WTC11 (cell line): ENCODE measurements at regions not wholly inside any gene's neighbourhood (a gene's known extent, or its start where the extent isn't known, plus 50 kb on each side); places are given as distances from the start of the nearest gene placed in this dataset.

Experiments used
- ATAC-seq: fragments of 200-7000 bp; cut with Tn5 transposase; 2 replicates; pipeline ENCODE4 v1.10.0; 2021; ENCODE audit warnings: mild to moderate bottlenecking, moderate library complexity
- CTCF ChIA-PET: fragments of 300-600 bp; sonication (Branson Sonifier 250); formaldehyde crosslinking; loops from one replicate; lab custom pipeline; 2021; ENCODE audit warnings: antibody characterized with exemption; lab: Charles Lee
- POLR2A ChIA-PET: fragments of 350-600 bp; sonication (Branson Sonifier 250); formaldehyde crosslinking; loops from one replicate; lab custom pipeline; 2021; ENCODE audit warnings: antibody characterized with exemption; lab: Charles Lee
- DNase-seq: peaks from one replicate; pipeline ENCODE4 v3.0.0; 2021; ENCODE audit warnings: low spot score
- H3K27ac Mint-ChIP-seq: 2 replicates; pipeline ENCODE4 v1.8.0; 2021; ENCODE audit warnings: mixed read lengths
- H3K27me3 Mint-ChIP-seq: 2 replicates; pipeline ENCODE4 v1.8.0; 2021; ENCODE audit warnings: low read depth, mild to moderate bottlenecking, moderate library complexity, mixed read lengths
- H3K36me3 Mint-ChIP-seq: 2 replicates; pipeline ENCODE4 v1.8.0; 2021; ENCODE audit warnings: mixed read lengths
- H3K4me1 Mint-ChIP-seq: 2 replicates; pipeline ENCODE4 v1.8.0; 2022; ENCODE audit warnings: mixed read lengths
- H3K4me3 Mint-ChIP-seq: 2 replicates; pipeline ENCODE4 v1.8.0; 2021; ENCODE audit warnings: mild to moderate bottlenecking, moderate library complexity, mixed read lengths
- H3K9me3 Mint-ChIP-seq: 2 replicates; pipeline ENCODE4 v1.8.0; 2021; ENCODE audit warnings: mixed read lengths
- ATF1 ChIP-seq: sonication (generic); formaldehyde crosslinking; IDR thresholded peaks from 2 replicates; pipeline ENCODE4 v1.8.1; 2023; ENCODE audit warnings: mild to moderate bottlenecking, moderate library complexity, missing genetic modification reagents
- EMX1 ChIP-seq: fragments of 250-450 bp; sonication (Bioruptor Pico); IDR thresholded peaks from 2 replicates; pipeline ENCODE4 v1.8.0; 2021; ENCODE audit warnings: mild to moderate bottlenecking
- GABPB1 ChIP-seq: sonication (generic); formaldehyde crosslinking; IDR thresholded peaks from 2 replicates; pipeline ENCODE4 v1.8.1; 2023; ENCODE audit warnings: mild to moderate bottlenecking, missing genetic modification reagents
- NFATC4 ChIP-seq: fragments of 250-450 bp; sonication (Bioruptor Pico); IDR thresholded peaks from 2 replicates; pipeline ENCODE4 v1.9.0; 2021; ENCODE audit warnings: mild to moderate bottlenecking
- RORB ChIP-seq: fragments of 250-450 bp; sonication (Bioruptor Pico); IDR thresholded peaks from 2 replicates; pipeline ENCODE4 v1.9.0; 2021; ENCODE audit warnings: mild to moderate bottlenecking
- SMAD3 ChIP-seq: sonication (generic); formaldehyde crosslinking; IDR thresholded peaks from 2 replicates; pipeline ENCODE4 v1.8.0; 2022; ENCODE audit warnings: missing genetic modification reagents, mild to moderate bottlenecking, borderline replicate concordance
- TEAD4 ChIP-seq: sonication (generic); formaldehyde crosslinking; IDR thresholded peaks from 2 replicates; pipeline ENCODE4 v1.8.0; 2022; ENCODE audit warnings: mild to moderate bottlenecking, missing genetic modification reagents
- ZNF263 ChIP-seq: sonication (generic); formaldehyde crosslinking; IDR thresholded peaks from 2 replicates; pipeline ENCODE4 v1.8.1; 2022; ENCODE audit warnings: low read depth, mild to moderate bottlenecking, moderate library complexity, missing genetic modification reagents
- ZNF671 ChIP-seq: fragments of 250-450 bp; sonication (Bioruptor Pico); IDR thresholded peaks from 2 replicates; pipeline ENCODE4 v1.8.0; 2021; ENCODE audit warnings: mild to moderate bottlenecking
- TF ChIP-seq, protein P1 (sequence below): sonication (generic); formaldehyde crosslinking; IDR thresholded peaks from 2 replicates; pipeline ENCODE4 v1.8.1; 2023; ENCODE audit warnings: mild to moderate bottlenecking, missing genetic modification reagents, moderate library complexity
- TF ChIP-seq, protein P2 (sequence below): sonication (generic); formaldehyde crosslinking; IDR thresholded peaks from 2 replicates; pipeline ENCODE4 v1.8.0; 2022; ENCODE audit warnings: mild to moderate bottlenecking, missing genetic modification reagents
- TF ChIP-seq, protein P3 (sequence below): fragments of 250-450 bp; sonication (Bioruptor Pico); IDR thresholded peaks from 2 replicates; pipeline ENCODE4 v2.1.2; 2022; ENCODE audit warnings: mild to moderate bottlenecking, moderate library complexity
- TF ChIP-seq, protein P4 (sequence below): sonication (generic); formaldehyde crosslinking; IDR thresholded peaks from 2 replicates; pipeline ENCODE4 v1.8.0; 2022; ENCODE audit warnings: missing genetic modification reagents
- TF ChIP-seq, protein P5 (sequence below): fragments of 250-450 bp; sonication (Bioruptor Pico); IDR thresholded peaks from 2 replicates; pipeline ENCODE4 v1.9.0; 2021; ENCODE audit warnings: mild to moderate bottlenecking
- TF ChIP-seq, protein P6 (sequence below): sonication (generic); formaldehyde crosslinking; IDR thresholded peaks from 2 replicates; pipeline ENCODE4 v1.8.1; 2023; ENCODE audit warnings: mild to moderate bottlenecking, missing genetic modification reagents, moderate library complexity
- TF ChIP-seq, protein P7 (sequence below): sonication (generic); formaldehyde crosslinking; IDR thresholded peaks from 2 replicates; pipeline ENCODE4 v1.8.0; 2022; ENCODE audit warnings: mild to moderate bottlenecking, missing genetic modification reagents

DNA sequence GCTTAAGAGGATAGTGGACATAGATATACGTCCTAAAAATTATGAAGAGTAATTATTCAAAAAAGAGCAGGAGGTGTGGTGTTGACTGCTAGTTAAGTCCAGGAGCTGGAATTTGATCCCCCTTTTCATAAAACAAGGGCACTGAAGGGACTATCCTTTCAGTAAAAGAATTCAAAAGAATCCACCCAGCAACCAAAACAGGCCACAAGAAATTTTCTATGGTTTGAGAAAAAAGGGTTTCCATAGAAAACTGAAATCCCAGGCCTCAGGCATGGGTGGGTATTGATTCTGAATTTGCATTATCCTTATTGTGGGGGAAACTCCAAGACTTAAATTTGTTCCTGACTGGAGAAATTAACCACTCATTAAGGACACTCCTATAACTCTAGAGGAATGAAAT, 269.0 kb upstream of the MPDZ start:
- H3K9me3 Mint-ChIP-seq: no peaks in the 10 kb centered on the region
- peaks cover 34% of the 10 kb centered on the region for H3K4me1 Mint-ChIP-seq
- H3K4me3 Mint-ChIP-seq: no peak overlapping the region
- ChIA-PET POLR2A (no interaction called here), CTCF (no interaction called here)
- ATAC-seq (no peak), DNase-seq (no peak)
- no peaks in the 10 kb centered on the region for H3K27me3 Mint-ChIP-seq
- no peak for TF ChIP-seq ATF1
- TF ChIP-seq, protein P1, sequence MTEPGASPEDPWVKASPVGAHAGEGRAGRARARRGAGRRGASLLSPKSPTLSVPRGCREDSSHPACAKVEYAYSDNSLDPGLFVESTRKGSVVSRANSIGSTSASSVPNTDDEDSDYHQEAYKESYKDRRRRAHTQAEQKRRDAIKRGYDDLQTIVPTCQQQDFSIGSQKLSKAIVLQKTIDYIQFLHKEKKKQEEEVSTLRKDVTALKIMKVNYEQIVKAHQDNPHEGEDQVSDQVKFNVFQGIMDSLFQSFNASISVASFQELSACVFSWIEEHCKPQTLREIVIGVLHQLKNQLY (CRISPR knock-in tag): no peak
- TF ChIP-seq, all 79 proteins: peak for 0
- no peaks in the 10 kb centered on the region for H3K36me3 Mint-ChIP-seq
- H3K27ac Mint-ChIP-seq: no peak overlapping the region

DNA sequence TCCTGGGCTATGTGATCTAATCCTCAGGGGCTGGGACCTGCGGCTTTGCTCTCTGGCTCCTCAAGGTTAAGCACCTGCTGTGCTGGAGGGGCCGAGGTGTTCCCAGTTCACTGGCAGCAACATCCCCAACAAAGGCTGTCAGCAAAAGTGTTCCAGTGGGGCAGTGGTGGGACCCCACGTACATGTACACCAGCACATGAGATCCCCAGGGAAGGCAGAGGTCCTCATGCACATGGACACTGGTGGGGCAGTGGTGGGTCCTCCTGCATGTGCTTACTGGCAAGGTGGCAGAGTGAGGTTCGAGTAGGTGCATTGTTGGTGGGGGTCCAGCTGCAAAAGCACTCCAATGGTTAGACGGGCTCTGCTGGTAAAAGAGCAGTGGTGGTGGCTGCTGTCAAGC, 255.6 kb upstream of the MPDZ start:
- ChIA-PET CTCF (no interaction called here), POLR2A (no interaction called here)
- ATAC-seq: no peak
- Mint-ChIP-seq H3K9me3 (peaks cover 24% of the 10 kb centered on the region), H3K27ac (no peak overlapping the region), H3K4me3 (no peak overlapping the region), H3K36me3 (peaks cover 9% of the 10 kb centered on the region), H3K27me3 (no peaks in the 10 kb centered on the region), H3K4me1 (no peaks in the 10 kb centered on the region; the same call in 1 of the 2 replicates)
- TF ChIP-seq, protein P1 (CRISPR knock-in tag): no peak
- TF ChIP-seq EMX1 (CRISPR knock-in tag): no peak
- TF ChIP-seq, protein P2, sequence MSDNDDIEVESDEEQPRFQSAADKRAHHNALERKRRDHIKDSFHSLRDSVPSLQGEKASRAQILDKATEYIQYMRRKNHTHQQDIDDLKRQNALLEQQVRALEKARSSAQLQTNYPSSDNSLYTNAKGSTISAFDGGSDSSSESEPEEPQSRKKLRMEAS (CRISPR knock-in tag): no peak
- TF ChIP-seq ZNF263 (CRISPR knock-in tag): no peak
- TF ChIP-seq, protein P3, sequence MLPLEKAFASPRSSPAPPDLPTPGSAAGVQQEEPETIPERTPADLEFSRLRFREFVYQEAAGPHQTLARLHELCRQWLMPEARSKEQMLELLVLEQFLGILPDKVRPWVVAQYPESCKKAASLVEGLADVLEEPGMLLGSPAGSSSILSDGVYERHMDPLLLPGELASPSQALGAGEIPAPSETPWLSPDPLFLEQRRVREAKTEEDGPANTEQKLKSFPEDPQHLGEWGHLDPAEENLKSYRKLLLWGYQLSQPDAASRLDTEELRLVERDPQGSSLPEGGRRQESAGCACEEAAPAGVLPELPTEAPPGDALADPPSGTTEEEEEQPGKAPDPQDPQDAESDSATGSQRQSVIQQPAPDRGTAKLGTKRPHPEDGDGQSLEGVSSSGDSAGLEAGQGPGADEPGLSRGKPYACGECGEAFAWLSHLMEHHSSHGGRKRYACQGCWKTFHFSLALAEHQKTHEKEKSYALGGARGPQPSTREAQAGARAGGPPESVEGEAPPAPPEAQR (CRISPR knock-in tag): no peak
- TF ChIP-seq RORB (CRISPR knock-in tag): no peak
- TF ChIP-seq, protein P4, sequence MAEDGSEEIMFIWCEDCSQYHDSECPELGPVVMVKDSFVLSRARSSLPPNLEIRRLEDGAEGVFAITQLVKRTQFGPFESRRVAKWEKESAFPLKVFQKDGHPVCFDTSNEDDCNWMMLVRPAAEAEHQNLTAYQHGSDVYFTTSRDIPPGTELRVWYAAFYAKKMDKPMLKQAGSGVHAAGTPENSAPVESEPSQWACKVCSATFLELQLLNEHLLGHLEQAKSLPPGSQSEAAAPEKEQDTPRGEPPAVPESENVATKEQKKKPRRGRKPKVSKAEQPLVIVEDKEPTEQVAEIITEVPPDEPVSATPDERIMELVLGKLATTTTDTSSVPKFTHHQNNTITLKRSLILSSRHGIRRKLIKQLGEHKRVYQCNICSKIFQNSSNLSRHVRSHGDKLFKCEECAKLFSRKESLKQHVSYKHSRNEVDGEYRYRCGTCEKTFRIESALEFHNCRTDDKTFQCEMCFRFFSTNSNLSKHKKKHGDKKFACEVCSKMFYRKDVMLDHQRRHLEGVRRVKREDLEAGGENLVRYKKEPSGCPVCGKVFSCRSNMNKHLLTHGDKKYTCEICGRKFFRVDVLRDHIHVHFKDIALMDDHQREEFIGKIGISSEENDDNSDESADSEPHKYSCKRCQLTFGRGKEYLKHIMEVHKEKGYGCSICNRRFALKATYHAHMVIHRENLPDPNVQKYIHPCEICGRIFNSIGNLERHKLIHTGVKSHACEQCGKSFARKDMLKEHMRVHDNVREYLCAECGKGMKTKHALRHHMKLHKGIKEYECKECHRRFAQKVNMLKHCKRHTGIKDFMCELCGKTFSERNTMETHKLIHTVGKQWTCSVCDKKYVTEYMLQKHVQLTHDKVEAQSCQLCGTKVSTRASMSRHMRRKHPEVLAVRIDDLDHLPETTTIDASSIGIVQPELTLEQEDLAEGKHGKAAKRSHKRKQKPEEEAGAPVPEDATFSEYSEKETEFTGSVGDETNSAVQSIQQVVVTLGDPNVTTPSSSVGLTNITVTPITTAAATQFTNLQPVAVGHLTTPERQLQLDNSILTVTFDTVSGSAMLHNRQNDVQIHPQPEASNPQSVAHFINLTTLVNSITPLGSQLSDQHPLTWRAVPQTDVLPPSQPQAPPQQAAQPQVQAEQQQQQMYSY (CRISPR knock-in tag): no peak
- TF ChIP-seq, protein P5, sequence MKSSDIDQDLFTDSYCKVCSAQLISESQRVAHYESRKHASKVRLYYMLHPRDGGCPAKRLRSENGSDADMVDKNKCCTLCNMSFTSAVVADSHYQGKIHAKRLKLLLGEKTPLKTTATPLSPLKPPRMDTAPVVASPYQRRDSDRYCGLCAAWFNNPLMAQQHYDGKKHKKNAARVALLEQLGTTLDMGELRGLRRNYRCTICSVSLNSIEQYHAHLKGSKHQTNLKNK (CRISPR knock-in tag): no peak
- no peak for TF ChIP-seq ZNF671
- TF ChIP-seq, protein P6, sequence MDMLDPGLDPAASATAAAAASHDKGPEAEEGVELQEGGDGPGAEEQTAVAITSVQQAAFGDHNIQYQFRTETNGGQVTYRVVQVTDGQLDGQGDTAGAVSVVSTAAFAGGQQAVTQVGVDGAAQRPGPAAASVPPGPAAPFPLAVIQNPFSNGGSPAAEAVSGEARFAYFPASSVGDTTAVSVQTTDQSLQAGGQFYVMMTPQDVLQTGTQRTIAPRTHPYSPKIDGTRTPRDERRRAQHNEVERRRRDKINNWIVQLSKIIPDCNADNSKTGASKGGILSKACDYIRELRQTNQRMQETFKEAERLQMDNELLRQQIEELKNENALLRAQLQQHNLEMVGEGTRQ (CRISPR knock-in tag): no peak
- TF ChIP-seq, protein P7, sequence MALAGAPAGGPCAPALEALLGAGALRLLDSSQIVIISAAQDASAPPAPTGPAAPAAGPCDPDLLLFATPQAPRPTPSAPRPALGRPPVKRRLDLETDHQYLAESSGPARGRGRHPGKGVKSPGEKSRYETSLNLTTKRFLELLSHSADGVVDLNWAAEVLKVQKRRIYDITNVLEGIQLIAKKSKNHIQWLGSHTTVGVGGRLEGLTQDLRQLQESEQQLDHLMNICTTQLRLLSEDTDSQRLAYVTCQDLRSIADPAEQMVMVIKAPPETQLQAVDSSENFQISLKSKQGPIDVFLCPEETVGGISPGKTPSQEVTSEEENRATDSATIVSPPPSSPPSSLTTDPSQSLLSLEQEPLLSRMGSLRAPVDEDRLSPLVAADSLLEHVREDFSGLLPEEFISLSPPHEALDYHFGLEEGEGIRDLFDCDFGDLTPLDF (CRISPR knock-in tag): no peak
- no peak for TF ChIP-seq NFATC4
- TF ChIP-seq TEAD4 (CRISPR knock-in tag): no peak
- no peak for TF ChIP-seq GABPB1 (CRISPR knock-in tag)
- no peak for TF ChIP-seq SMAD3 (CRISPR knock-in tag)
- no peak for DNase-seq
